SKM-1 treated with dmso at 0.1 percent for 144 hours (cell line): ENCODE measurements at regions not wholly inside any gene's neighbourhood (a gene's known extent, or its start where the extent isn't known, plus 50 kb on each side); places are given as distances from the start of the nearest gene placed in this dataset.
A peak's percentile ranks its signal among the peaks of the same experiment; 100 is the strongest.
"Not testable (repeated sequence)": the region's sequence is repeated elsewhere in the genome, so short reads cannot be mapped to it uniquely, and the experiment has no call there.

Experiments used
- DNase-seq: peaks from one replicate; lab custom pipeline; 2025; ENCODE audit not compliant: unreplicated experiment; lab: John Stamatoyannopoulos, UW

DNA sequence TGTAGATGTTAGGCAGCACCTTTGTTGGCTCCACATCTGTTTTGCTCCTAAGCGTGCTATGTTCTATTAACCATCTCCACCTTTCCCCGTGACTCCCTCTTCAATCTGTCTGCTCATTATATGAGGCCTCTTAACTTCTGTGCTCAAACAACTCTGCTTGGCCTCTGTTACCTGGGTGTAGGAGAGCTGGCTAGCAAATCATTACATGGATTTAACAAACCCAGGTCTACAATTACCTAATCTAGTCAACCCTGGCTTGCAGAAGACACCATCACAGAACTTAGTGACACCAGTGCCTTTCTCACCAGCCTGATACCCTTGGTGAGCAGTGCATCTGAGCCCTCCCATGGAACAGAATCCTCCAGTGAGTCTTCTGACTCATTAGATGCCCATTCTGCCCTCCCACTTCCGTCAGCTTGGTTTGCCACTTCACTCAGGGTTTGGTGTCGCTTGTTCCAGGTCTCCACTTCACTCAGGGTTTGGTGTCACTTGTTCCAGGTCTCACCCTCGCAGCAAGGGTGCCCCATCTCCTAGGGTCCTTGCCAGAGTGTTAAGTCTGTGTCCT lies 92.0 kb upstream of the KIF26B start:
- no peak for DNase-seq

DNA sequence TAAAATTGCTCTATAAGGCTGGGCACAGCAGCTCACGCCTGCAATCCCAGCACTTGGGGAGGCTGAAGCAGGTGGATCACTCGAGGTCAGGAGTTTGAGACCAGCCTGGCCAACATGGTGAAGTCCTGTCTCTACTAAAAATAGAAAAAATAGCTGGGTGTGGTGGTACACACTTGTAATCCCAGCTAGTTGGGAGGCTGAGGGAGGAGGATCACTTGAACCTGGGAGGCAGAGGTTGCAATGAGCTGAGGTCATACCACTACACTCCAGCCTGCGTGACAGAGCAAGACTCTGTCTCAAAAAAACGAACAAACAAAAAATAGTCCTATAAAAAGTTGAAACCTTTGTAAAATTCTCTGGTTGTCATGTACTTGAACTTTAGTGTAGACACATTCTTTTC lies 93.0 kb upstream of the KIF26B start:
- DNase-seq: not testable (repeated sequence)

DNA sequence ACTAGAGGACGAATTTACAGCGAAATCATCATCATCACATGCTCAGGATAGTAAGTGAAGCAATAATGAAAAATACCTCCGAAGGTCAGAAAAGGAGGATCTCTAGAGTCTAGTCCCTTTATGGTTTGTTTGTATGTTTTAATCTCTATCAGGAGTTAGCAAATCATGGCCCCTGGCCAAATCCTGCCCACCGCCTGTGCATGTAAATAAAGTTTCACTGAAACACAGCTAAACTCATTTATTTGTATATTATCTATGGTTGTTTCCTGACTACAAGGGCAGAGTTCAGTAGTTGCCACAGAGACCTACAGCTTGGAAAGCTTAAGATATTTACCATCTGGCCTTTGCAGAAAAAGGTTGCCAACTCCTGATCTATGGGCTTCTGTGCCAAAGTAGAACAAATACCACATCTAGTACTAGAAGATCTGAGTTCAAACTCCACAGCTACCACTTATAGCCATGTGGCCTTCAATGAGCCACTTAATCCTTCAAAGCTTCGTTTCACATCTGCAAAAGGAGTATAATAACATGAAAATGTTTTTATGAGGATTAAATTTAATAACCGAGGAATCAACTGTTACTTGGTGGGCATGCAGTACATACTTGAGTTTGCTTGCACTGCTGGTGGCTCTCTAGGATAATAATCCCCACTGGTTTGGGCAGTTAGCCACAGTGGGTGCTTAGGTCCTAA lies 94.0 kb upstream of the KIF26B start:
- DNase-seq: no peak

DNA sequence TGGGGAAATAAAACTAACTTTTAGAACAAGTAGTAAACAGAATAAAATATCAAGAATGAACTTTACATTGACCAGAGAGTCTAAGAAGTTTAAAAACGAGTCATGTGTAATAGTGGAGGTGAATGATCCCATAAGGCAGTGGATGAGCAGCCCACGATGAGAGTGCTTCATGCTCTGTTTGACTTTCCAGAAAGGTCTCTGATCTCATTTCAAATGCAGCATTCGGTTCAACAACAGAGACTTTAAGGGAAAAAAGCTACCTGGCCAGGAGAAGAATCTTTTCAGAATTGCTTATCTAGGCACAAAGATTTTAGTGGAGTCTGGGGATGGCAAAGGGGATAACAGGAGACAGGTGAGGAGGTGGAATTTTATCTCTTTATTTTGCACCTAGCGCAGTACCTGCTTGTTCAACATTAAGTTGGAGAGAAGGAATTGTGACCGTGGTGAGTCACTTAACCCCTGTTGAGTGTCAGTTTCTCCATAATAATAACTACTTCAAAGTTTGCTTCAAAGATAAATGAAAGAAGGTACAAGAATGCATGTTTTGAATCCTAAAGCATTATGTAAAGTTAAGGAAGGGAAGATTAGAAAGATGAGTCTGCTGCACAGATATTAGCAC lies 94.9 kb upstream of the KIF26B start:
- DNase-seq: no peak

DNA sequence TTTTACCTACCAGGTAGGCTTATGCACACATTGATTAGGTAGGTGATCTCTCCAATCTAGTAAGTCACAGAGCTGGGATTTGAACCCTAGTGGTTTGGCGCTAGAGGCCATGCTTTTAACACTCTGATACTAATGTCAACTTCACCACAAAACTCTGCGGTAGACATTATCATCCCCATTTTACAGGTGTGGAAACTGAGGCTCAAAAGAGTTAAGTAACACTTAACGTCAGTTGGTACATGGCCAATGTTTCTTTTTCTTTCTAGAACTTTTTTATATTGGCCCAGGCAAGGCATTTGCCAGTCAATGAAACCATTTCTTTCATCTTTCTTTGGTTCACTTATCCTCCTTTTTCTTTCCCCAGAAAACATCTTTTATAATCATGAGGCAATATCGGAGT lies 95.9 kb upstream of the KIF26B start:
- DNase-seq: no peak

DNA sequence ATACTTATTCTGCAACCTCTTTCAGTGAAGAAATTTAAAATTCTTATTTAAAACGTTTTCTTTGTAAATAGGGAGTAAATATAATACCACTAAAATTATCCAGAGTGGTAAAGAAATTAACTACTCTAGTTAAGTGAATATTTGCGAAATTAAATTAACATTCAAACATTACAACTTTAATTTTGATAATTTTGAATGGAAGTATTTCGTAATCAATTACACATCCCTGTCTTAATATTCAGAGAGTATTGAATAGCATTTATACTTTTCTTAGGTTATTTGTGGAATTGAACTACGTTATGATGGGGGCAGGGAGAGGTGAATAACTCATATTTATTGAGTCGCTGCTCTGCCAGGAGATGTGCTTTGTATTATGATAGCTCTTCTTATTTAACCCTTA lies 96.3 kb upstream of the KIF26B start:
- DNase-seq: no peak

DNA sequence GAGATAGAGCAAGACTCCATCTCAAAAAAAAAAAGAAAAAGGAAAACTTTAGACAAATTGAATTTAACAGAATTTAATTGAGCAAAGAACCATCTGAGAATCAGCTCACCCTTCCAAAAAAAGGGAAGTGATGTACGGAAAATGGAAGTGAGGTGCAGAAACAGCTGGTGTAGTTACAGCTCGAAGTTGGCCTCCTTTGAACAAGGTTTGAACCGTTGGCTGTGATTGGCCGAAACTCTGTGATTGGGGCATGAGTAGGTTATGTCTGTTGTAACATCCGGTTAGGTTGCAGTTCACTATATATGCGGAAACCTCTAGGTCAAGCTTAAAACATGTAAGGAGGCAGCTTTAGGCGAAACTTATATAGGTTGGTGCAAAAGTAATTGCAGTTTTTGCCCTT lies 97.9 kb upstream of the KIF26B start:
- DNase-seq: peak; percentile 95

DNA sequence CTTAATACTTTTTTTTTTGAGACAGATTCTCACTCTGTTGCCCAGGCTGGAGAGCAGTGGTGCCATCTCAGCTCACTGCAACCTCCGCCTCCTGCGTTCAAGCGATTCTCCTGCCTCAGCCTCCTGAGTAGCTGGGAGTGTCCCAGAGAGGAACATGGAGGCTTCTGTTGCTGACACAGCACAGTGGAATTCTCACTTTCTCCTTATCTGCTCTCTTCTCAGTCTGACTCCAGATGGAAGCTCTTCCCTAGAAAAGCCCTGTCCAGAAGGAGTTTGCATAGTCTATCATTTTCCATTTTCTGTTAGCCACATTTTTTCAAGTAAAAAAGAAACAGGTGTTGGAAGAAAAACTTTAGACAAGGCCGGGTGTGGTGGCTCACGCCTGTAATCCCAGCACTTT lies 98.5 kb upstream of the KIF26B start:
- not testable (repeated sequence) for DNase-seq

DNA sequence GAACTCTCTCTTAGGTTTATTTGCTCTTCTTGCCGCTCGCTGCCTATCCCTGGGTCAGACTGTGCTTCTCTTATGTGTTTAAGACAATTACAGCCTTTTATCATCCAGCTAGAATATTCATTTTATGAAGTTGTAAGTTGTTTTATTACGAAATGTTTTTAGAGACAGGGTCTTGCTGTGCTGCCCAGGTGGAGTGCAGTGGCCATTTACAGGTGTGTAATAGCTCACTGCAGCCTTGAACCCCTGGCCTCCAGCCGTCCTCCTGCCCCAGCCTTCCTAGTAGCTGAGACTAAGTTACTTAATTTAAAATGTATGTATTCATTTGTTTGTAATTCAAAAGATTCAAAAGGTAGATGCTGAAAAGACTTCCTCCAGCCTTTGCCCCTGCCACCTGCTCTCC lies 99.0 kb upstream of the KIF26B start:
- DNase-seq: no peak

DNA sequence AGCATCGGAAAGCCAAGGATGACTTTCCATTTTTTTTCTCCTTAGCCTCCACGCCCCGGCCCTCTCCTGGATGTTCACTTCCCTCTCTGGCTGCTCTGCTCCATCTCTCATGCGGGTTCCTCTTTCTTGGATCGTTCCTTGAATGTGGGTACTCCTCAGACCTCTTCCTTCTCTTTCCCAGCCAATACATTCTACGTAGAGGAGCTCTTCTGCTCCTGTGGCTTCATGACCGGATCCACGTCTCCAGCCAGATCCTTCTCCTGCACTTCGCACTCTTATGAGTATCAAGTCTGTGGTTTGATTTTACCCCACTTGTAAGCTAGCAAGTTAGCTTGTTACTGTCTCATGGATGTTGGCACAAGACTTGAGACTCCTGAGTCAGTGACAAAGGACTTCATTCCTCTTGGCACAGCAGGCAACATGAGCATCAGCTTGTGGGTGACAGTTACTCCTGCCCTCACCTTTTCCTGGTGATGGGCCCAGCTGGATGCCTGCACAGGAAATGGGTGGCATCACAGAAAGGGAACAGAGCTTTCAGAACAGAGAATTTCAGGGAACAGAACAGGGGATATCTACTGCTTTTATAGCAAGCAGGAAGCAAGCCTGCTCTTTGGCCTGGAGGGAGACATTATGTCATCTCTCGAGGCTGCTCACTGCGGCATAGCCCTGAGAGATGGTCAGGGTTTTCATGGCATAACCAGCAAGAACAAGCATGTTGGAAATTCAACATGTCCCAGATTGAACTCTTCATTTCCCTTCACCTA lies 100.1 kb upstream of the KIF26B start:
- peak; percentile 81 for DNase-seq

DNA sequence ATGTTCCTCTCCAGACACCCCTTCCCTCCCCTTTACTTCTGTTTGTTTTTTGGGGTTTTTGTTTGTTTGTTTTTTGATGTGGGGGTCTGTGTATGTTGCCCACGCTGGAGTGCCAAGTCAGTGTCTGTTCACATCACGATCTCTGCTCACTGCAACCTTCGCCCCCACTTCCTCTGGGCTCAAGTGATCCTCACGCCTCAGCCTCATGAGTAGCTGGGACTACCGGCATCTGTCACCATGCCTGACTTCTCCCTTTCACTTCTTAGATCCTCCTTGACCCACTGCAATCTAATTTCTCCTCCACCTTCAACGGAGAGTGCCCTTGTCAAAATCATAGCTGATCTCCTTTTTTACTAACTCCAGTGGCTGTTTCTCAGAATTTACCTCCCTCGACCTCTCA lies 100.7 kb upstream of the KIF26B start:
- DNase-seq: peak; percentile 81

DNA sequence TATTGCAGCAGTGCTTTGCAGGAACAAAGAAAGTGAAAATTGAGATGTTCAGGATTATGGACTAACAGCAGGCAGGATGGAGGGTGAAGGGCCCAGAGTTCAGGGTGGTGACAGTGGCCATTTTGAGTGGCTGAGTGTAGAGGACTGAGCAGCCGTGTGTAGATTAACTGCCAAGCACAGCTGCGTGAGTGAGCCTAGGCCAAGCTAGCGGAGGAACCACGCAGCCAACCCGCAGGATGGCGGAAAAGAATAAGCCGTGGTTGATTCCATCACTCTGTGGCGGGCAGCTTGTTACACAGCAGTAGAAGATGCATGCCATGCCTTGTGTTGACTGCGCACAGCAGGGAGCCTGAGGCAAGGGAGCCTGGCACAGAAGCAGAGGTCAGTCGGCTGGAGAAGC lies 102.5 kb upstream of the KIF26B start:
- DNase-seq: no peak

DNA sequence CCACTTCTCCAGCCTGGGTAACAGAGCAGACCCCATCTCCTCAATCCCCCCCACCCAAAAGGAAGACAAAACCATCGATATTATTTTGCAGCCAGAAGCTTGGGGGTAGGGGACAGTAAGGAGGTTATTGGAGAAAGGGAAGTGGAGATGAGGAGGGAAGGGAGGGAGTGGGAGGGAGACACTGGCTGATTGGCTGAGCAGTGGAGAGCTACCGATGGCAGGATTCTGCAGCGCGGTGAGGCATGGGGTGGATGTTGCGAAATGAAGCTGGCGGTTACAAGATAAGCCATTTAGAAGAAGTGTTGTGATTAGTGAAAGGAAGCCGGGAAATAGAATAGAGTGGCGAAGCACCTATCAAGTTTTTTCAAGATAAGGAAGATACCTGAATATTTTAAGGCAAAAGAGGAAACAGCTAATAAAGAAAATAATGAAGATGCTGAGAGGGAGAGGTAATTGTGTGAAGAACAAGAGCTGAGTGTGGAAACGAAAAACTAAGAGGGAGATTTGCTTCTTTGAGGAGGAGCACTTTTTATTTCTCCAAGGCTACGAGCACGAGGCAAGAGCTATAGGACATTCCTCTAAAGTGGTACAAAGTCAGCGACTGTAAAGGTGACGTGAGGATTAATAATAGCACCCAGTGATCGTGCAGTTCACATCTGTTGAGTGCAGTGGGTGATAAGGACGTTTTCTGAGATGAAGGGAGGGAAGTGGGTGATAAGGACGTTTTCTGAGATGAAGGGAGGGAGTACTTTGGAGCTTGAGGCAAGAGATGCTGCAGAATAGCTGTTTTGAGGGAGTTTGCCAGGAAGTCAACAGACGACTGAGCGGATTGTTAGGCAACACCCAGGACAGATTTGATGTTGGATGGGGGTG lies 103.2 kb upstream of the KIF26B start:
- peak; percentile 99 for DNase-seq

DNA sequence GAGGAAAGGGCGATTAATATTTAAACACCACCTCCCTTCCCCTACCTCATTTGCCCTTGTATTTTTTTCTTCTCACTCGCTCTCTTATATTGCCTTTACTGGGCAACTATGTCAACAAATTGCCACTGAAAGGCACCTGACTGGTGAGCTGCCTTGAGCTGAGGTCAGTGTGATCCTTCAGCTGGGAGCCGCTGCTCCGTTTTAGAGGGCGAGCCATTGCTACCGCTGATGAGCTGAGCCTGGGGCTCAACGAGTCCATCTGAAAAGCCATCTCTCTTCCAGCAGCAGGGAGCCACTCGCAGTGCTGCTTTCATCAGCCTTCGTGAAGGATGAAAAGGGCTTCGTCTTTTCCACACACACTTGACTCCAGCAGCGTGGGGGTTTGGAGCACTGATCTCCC lies 108.0 kb upstream of the KIF26B start:
- no peak for DNase-seq

DNA sequence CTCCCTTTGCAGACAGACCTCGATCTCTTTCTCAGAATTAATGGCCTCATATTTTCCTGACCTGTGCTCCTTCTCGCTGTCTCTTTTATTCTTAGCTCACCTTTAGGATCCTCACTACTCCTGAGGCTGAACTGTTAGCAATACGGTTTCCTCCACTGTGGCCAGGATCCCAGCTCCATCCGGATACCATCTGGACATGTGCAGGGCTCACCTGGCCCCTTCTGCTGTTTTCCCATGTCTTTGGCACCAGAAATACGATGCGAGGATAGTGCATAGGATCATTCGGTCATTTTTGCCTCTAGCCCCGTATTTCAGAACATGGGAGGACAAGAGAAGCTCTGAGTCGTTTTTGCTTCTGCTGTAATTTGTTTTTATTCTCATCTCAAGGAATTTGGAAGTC lies 108.5 kb upstream of the KIF26B start:
- no peak for DNase-seq

DNA sequence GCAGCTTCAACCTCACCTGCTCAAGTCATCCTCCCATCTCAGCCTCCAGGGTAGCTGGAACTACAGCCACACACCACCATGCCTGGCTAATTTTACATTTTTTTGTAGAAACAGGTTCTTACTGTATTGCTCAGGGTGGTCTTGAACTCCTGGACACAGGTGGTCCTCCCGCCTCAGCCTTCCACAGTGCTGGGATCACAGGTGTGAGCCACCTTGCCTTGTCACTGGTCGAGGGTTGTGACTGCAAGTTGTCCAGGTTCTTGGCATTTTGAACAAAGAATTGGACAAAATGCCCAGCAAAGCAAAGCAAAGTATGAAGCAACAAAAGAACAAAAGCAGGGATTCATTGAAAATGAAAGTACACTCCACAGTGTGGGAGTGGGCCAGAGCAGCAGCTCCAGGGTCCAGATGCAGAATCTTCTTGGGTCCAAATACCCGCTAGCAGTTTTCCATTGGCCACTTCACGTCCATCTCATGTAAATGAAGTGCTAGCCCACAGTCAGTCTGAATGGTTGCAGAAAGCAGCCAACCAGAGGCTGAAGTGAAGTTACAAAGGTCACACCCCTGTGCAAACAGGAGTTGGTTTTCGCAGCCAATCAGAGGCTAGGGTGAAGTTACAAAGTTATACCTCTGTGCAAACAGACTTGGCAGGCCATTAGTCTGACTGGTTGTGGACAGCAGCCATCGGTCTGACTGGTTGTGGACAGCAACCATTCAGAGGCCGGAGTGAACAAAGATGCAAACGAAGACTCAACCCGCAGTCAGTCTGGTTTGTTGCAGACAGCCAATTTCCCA lies 109.5 kb upstream of the KIF26B start:
- no peak for DNase-seq

DNA sequence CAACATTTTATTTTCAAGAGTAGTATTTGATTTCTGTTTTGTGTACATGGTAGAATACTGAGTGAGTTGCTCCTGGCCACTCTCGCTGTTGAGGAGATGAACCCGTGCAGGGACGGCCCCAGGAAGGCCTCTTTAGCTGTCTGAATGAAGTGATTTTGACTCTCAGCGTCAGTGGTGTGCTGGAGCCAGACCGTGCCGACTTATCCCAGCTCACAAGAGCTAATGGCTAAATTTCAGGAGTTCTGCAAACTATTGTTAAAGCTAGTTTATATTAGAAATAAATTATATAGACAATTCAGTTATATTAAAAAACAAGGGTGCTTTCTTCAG lies 111.2 kb upstream of the KIF26B start:
- DNase-seq: no peak

DNA sequence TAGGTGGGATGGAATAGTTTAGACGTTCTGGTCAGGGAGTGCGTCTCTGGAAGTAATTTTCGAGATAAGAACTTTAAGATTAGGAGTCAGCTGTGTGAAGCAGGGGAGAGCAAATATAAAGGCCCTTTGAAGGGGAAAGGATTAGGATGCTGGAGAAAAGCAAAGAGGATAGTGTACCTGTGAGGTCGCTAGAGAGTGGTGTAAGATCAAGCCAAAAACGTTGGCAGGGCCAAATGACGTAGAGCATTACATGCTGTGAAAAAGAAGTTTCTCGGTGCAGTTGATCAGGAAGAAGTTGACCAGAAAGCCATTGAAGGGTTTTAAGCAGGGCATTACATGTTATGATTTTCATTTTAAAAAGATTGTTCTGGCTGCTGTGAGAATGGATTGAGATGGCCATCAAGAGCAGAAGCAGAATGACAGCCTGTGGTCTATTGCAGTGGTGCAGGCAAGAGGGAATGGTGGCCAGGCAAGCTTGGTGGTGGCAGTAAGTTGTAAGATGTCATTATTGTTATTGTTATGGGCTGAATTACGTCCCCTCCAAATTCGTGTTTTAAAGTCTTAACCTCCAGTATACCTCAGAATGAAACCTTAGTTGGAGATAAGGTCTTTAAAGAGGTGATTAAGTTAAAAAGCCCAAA lies 113.6 kb upstream of the KIF26B start:
- DNase-seq: no peak

DNA sequence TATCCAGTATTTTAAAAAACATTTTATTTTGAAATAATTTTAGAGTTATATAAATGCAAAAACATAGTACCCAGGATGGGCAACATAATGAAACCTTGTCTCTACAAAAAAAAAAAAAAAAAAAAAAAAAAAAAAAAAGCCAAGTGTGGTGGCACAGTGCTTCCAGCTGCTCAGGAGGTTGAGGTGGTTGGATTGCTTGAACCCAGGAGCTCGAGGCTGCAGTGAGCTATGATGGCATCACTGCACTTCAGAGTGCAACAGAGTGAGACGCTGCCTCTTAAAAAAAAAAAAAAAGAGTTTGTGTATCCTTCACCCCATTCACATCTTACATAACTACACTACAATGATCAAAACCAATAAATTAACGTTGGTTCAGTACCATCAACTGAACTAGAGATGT lies 115.6 kb upstream of the KIF26B start:
- DNase-seq: no peak

DNA sequence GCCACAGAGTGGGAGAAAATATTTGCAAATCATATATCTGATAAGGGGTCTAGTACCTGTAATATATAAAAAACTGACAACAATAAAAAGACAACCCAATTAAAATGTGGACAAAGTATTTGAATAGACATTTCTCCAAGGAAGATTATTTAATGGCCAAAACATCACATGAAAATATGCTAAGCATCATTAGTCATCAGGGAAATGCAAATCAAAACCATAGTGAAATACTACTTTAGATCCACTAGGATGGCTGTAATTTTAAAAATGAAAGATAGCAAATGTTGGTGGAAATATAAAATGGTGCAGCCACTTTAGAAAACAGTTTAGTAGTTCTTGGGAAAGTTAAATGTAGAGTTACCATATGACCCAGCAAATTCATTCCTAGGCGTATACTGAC lies 118.7 kb upstream of the KIF26B start:
- DNase-seq: no peak
